ENCODE measurements at regions not wholly inside any gene's neighbourhood (a gene's known extent, or its start where the extent isn't known, plus 50 kb on each side); places are given as distances from the start of the nearest gene placed in this dataset.
"Not testable (repeated sequence)": the region's sequence is repeated elsewhere in the genome, so short reads cannot be mapped to it uniquely, and the experiment has no call there.

DNA sequence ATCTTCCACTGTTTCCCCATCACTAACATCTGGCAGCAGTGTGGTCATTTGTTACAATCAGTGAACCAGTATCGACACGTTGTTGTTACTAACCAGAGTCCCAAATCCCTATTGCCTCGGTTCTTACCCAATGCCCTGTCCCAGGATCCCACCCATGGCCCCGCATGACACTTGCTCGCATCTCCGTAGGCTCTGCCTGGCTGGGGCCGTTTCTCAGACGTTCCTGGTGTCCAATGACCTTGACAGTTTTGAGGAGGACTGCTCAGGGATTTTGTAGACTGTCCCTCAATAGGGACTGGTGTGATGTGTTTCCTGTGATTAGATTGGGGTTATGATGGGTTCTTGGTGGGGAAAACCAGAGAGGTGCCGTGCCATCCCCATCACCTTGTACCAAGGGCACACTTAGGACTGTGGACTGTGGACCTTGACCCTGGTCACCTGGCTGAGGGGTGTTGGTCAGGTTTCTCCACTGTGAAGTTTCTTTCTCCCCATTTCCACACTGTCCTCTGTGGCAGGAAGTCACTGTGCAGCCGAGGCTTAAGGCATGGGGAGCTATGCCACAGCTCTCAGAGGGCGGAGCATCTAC is 108.4 kb downstream of the ADRA2C start:
- peaks cover 36% of the 10 kb centered on the region for H3K4me1 Mint-ChIP-seq
- no peak overlapping the region for H3K4me3 Mint-ChIP-seq
- peaks cover 7% of the 10 kb centered on the region for H3K9me3 Mint-ChIP-seq
- H3K27ac Mint-ChIP-seq: no peak overlapping the region
- H3K36me3 Mint-ChIP-seq: no peaks in the 10 kb centered on the region
- ATAC-seq (no peak), DNase-seq (ENCODE audit: low spot score in 2 of 2) (no peak)

DNA sequence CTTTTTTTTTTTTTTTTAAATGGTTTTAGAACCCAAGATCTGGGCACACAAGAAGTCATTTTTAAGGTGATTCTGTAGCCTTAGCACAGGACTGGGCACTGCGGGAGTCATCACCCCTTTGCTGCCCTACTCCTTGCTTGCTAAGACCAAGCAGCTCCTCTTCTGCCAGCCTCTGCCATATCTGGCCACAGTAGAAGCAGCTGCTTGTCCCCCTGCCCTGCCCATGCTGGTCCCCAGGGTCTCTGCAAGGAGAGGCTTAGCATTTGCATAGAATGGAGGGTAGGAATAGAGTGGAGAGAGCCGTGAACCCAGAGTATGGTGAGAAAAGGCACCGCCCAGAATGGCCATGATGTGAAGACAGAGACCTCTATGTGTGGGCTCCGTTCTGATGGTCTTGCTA is 109.3 kb downstream of the ADRA2C start:
- Mint-ChIP-seq H3K27ac (no peak overlapping the region), H3K4me3 (no peak overlapping the region), H3K36me3 (no peaks in the 10 kb centered on the region), H3K4me1 (peaks cover 43% of the 10 kb centered on the region), H3K9me3 (peaks cover 7% of the 10 kb centered on the region)
- ATAC-seq (no peak), DNase-seq (ENCODE audit: low spot score in 2 of 2) (no peak)

DNA sequence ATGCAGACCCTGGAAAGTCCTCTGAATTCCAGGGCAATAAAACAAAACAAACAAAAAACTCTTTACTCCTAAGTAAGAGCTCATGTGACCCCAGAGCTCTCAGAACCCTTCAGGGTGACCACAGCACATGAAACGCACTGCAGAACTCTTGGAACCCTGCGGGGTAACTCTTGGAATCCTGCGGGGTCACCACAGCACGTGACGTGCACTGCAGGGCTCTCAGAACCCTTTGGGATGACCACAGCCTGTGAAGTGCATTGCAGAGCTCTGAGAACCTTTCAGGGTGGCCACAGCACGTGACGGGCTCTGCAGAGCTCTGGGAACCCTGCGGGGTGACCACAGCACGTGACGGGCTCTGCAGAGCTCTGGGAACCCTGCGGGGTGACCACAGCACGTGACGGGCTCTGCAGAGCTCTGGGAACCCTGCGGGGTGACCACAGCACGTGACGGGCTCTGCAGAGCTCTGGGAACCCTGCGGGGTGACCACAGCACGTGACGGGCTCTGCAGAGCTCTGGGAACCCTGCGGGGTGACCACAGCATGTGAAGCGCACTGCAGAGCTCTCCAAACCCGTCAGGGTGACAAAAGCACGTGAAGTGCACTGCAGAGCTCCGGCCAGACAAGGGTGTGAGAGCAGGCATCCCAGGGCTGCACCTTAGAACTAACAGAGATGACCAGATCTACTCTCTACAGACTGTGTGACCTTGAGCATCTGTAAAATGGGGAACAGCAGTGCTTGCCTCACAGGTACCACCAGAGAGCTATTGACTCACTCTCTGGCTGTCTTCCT is 110.1 kb downstream of the ADRA2C start:
- not testable (repeated sequence) for H3K9me3 Mint-ChIP-seq; ATAC-seq; H3K4me3 Mint-ChIP-seq; H3K27ac Mint-ChIP-seq; H3K36me3 Mint-ChIP-seq; DNase-seq (ENCODE audit: low spot score in 2 of 2)
- peaks cover 41% of the 10 kb centered on the region for H3K4me1 Mint-ChIP-seq

DNA sequence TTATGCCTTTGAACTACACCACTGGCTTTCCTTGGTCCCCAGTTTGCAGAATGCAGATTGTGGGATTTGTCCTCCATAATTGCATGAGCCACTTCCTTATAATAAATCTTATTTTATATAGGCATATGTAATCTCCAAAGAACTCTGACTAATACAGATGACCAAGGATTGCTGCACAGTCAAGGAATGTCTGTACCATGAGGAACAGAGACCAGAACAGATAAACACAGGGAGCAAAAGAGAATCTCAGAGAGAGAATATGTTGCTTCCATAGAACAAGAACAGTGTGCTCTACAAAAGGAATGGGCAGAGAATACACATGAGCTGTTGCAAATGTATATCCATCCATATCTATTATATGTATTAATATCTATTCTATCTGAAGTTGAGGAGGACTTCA is 111.1 kb downstream of the ADRA2C start:
- ATAC-seq (no peak), DNase-seq (ENCODE audit: low spot score in 2 of 2) (no peak)
- H3K4me1 Mint-ChIP-seq: peaks cover 38% of the 10 kb centered on the region
- H3K4me3 Mint-ChIP-seq: no peak overlapping the region
- H3K9me3 Mint-ChIP-seq: peaks cover 7% of the 10 kb centered on the region
- H3K36me3 Mint-ChIP-seq: no peaks in the 10 kb centered on the region
- H3K27ac Mint-ChIP-seq: no peak overlapping the region

DNA sequence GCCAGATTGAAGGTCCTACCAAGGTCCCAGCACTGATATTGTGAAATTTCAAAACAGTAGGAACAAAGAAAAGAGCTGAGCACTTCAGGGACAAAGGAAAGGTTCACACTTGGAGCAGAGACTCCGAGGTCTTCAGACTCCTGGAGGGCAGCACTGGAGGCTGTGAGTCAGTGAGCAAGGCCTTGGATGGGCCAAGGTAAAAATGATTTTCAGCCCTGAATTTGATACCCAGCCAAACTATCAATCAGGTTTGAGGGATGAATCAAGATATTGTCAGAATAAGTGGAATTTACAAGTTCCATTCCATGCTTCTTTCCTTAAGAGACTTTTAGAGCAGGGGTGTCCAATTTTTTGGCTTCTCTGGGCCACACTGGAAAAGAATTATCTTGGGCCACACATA is 111.7 kb downstream of the ADRA2C start:
- Mint-ChIP-seq H3K36me3 (no peaks in the 10 kb centered on the region), H3K4me1 (peaks cover 35% of the 10 kb centered on the region), H3K9me3 (peaks cover 7% of the 10 kb centered on the region), H3K4me3 (no peak overlapping the region), H3K27ac (no peak overlapping the region)
- ATAC-seq: no peak
- DNase-seq (ENCODE audit: low spot score in 2 of 2): no peak

DNA sequence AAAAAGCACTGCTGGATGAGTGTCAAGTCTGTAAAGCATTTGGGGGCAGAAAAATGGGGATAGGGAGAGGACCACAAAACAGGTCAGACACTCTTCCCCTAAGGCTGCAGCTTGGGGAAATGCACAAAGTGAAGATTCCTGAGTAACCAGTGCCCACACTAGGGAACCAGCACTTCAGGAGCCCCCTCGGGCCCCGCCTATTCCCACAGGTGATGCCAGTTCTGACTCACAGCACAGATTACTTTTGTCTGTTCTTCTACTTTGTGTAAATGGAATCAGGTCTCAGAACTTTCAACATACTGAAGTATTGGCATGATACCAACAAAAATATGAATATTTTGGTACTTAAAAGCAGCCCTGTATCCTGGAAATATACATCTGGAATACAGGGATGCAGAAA is 112.5 kb downstream of the ADRA2C start:
- Mint-ChIP-seq H3K27ac (no peak overlapping the region), H3K4me3 (peak overlapping the region; percentile 62), H3K9me3 (peaks cover 7% of the 10 kb centered on the region), H3K36me3 (no peaks in the 10 kb centered on the region), H3K4me1 (peaks cover 31% of the 10 kb centered on the region)
- DNase-seq (ENCODE audit: low spot score in 2 of 2) (no peak), ATAC-seq (no peak)

DNA sequence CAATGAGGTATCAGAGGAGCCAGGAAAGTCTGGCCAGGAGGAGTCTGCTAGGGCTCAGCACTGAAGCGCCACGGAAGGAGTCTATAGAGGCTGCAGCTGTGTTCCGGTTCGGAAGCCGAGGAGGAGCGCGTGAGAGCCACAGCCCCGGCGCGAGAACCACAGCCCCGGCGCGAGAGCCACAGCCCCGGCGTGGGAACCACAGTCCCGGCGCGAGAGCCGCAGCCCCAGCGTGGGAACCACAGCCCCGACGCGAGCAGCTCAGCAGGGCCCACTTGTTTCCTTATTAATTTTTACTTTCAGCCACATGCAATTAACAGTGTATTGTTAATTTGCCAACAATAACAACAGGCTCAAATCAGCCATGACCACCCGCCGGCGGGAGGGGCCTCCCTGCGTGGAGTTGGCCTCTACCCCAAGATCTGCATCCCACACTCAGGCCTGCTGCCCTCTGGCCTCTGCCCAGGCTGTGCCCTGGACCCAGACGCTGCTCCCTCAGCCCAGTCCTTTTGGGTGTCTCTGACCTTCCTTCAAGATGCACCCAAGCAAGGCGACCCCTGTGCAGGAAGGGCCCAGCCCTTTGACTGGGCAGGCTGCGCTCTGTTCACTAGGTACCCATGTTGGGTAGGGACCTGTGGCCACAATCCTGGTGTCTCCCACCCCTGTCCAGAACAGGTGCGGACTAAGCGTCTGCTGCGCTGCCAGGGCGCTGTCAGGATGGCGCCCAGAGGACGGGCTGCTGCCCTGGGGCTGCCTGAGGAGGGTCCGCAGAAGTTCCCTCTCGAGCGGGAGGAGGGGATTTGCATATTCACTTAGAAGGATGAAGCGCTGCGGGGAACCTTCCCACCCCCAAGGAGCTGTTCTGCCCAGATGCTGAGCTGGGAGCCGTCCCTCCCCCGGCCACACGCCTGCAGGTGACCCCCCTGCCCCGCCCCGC is 113.8 kb downstream of the ADRA2C start:
- no peak for DNase-seq (ENCODE audit: low spot score in 2 of 2)
- H3K4me3 Mint-ChIP-seq: peak overlapping the region; percentile 62

DNA sequence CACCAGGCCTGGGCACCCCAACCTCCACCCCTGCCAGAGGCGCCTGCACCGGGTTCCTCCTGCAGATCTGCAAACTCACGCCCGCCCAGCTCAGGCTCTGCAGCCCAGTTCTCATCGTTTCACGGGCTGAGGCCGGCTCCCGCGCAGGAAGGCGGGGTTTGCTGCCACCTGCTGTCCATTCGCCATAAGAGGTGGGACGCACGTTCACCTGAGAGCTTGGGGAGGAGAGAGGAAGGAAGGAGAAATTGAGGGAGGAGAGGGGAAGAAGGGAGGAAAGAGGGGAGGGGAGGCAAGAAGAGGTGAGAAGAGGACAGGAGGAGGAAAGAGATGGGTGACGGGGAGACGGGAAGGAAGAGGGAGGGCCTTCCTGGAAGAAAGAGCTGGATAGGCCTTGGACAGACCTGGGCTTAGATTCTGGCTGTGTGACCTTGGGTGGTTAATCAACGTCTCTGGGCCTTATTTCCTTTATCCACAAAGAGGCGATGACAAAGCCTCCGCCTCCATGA is 114.5 kb downstream of the ADRA2C start:
- H3K4me3 Mint-ChIP-seq: peak overlapping the region; percentile 62
- H3K9me3 Mint-ChIP-seq: peaks cover 7% of the 10 kb centered on the region
- H3K27ac Mint-ChIP-seq: no peak overlapping the region
- DNase-seq (ENCODE audit: low spot score in 2 of 2): peak; percentile 58 to 80
- no peaks in the 10 kb centered on the region for H3K36me3 Mint-ChIP-seq
- peak; percentile 90 for ATAC-seq
- peaks cover 31% of the 10 kb centered on the region for H3K4me1 Mint-ChIP-seq

More for the DNA sequence above, 113.8 kb downstream of the ADRA2C start:
- peak; percentile 55 for ATAC-seq
- H3K9me3 Mint-ChIP-seq: peaks cover 7% of the 10 kb centered on the region
- no peak overlapping the region for H3K27ac Mint-ChIP-seq
- H3K36me3 Mint-ChIP-seq: no peaks in the 10 kb centered on the region
- peaks cover 31% of the 10 kb centered on the region for H3K4me1 Mint-ChIP-seq

DNA sequence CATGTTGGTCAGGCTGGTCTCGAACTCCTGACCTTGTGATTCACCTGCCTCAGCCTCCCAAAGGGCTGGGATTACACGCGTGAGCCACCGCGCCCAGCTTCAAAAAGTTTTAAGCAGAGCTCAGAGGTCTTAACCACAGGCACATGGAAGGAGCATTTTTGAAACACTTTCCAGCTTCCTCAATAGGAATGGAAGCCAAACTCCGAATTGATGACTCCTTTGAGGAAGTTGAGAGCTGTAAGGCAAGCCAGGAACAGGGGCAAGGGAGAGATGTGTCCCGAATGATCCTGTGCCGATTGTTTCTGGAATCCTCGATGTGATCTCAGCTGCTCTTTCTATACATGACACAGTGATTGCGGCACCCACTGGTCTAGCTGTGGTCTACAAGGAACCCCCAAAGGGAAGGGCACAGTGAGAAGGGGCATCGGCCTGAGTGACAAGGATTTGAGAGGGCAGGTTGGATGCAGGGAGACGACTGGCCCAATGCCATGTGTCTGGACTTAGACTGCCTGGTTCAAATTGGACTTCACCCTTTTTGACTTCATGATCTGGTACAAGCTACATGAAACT is 116.2 kb downstream of the ADRA2C start:
- peaks cover 31% of the 10 kb centered on the region for H3K4me1 Mint-ChIP-seq
- DNase-seq (ENCODE audit: low spot score in 2 of 2); H3K4me3 Mint-ChIP-seq: not testable (repeated sequence)

DNA sequence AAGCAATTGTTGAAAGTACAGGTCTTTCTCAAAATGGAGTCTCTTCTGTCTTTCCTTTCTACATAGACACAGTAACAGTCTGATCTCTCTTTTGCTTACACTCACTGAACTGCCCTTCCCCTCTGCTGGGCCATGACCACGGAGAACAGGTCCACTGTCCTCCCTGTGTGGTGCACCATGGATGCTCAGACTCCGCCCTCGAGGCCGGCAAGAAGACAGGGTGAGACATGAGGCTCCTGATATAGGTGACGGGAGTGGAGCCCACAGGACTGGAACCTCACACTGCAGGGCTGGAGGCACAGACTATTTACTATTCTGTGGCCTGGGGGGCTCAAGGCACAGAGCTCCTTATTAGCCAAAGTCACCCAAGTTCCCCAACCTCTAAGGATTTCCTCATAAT is 118.1 kb downstream of the ADRA2C start:
- not testable (repeated sequence) for DNase-seq (ENCODE audit: low spot score in 2 of 2); H3K4me3 Mint-ChIP-seq; H3K36me3 Mint-ChIP-seq; ATAC-seq; H3K27ac Mint-ChIP-seq; H3K9me3 Mint-ChIP-seq
- H3K4me1 Mint-ChIP-seq: peaks cover 17% of the 10 kb centered on the region

More for the DNA sequence above, 116.2 kb downstream of the ADRA2C start:
- not testable (repeated sequence) for H3K27ac Mint-ChIP-seq, H3K36me3 Mint-ChIP-seq, ATAC-seq, H3K9me3 Mint-ChIP-seq

DNA sequence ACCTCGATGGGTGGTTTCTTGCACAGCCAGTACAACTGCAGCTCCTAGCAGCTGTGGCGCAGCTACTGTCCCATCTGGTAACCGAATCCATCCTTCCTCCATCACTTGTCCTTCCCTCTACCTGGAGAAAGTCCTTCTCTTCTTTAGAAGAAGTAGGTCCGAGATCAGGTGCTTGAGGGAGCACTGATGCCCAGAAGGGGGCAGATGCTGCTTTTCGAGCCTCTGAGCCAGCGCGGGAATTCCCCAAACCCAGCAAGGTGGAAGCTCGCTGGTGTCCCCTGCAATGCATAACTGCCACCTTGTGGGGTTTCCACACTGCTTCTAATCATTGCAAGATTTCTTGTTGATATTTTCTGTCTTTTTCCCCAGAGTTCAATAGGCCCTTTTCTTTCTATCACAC is 127.4 kb downstream of the ADRA2C start:
- not testable (repeated sequence) for H3K27ac Mint-ChIP-seq; ATAC-seq; H3K4me3 Mint-ChIP-seq; H3K36me3 Mint-ChIP-seq; H3K9me3 Mint-ChIP-seq; H3K4me1 Mint-ChIP-seq; DNase-seq (ENCODE audit: low spot score in 2 of 2)

DNA sequence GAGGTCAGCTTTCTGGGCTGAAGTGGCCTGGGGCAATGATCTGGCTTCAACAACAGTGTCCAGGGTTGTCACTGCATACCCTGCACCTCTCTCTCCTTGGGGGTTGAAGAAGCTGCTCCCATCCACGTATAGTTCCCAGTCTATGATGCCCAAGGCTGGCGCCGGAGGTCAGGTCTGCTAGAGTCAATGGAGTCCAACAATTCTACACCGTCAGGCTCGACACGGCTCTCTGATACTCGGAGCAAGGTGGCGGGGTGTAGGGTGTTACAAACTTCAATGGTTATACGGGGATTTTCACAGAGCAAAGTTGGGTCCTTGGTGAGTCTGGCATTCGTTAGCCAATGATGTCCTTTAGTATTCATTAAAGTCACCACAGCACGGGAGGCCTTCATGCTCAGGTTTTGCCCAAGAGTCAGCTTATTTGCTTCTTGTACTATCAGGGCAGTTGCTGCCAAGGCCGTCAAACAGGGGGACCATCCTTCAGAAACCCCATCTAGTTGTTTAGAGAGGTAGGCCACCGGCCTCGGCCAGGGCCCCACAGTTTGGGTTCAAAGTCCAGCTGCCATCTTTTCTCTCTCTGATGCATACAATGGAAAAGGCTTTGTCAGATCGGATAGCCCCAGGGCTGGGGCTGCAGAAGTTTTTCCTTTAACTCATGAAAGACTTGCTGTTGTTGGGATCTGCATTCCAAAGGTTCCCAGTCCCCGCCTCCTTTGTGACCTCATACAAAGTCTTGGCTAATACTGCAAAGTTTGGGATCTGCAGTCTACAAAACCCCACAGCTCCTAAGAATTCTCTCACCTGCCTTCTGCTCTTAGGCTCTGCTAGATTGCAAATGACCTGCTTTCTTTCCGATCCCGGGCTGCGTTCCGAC is 128.1 kb downstream of the ADRA2C start:
- not testable (repeated sequence) for H3K36me3 Mint-ChIP-seq, ATAC-seq

DNA sequence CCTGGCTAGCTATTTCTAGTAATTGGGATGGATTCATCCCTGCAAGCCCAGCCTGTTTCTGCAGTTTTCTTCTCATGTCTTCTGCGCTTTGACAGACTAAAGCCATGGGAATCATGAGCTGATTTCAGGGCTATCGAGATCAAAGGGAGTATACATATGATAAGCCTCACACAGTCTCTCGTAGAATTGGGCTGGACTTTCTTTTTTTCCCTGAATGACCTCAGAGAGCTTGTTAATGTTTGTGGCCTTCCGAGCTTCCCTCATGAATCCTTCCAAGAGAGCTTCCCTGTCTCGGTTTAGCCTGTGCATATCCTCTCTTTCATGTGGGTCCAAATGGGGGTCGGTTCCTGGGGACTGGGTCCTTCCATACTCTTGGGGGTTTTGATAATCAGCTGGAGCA is 130.3 kb downstream of the ADRA2C start:
- Mint-ChIP-seq H3K4me3 (no peak overlapping the region), H3K36me3 (no peaks in the 10 kb centered on the region), H3K9me3 (no peaks in the 10 kb centered on the region), H3K4me1 (no peaks in the 10 kb centered on the region), H3K27ac (no peak overlapping the region)
- ATAC-seq (no peak), DNase-seq (ENCODE audit: low spot score in 2 of 2) (no peak)

More for the DNA sequence above, 128.1 kb downstream of the ADRA2C start:
- DNase-seq (ENCODE audit: low spot score in 2 of 2); H3K9me3 Mint-ChIP-seq; H3K27ac Mint-ChIP-seq; H3K4me1 Mint-ChIP-seq; H3K4me3 Mint-ChIP-seq: not testable (repeated sequence)

DNA sequence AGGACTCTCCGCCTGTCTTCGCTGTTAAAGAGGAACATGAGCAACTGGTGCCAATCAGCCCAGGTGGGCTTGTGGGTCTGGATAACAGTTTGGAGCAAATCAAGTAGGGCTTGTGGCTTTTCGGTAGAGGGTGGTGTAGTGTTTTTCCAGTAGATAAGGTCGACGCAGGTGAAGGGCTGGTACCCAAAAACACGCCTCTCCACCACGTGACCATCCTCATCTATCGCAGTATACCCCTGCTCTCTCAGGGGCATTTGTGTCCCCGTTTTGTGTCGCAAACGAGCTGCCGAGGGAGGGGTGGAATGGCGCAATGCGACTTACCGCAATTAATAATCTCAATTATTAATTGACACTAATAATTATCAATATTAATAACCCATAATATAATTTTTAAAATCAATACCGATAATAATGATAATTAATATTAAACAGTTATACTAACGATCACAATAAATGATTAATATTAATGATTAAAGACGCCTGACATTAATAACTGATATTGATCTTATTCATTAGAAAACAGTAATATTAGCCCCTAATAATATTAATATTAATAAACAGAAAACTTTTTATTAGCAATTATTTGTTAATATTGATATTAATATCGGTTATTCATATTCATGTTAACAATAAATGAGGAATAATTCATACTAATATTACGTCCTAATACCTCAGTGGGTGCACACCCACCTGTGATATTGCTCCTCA is 130.8 kb downstream of the ADRA2C start:
- not testable (repeated sequence) for H3K27ac Mint-ChIP-seq; H3K36me3 Mint-ChIP-seq; DNase-seq (ENCODE audit: low spot score in 2 of 2); H3K9me3 Mint-ChIP-seq; H3K4me1 Mint-ChIP-seq; H3K4me3 Mint-ChIP-seq; ATAC-seq
